GM18499 (cell line): ENCODE measurements at regions not wholly inside any gene's neighbourhood (a gene's known extent, or its start where the extent isn't known, plus 50 kb on each side); places are given as distances from the start of the nearest gene placed in this dataset.
"Not testable (repeated sequence)": the region's sequence is repeated elsewhere in the genome, so short reads cannot be mapped to it uniquely, and the experiment has no call there.

Source experiments
- ATAC-seq: cut with Tn5 transposase; IDR thresholded peaks from one replicate; pipeline ENCODE4 v1.9.1; 2021; ENCODE audit warnings: moderate number of reproducible peaks; ENCODE audit not compliant: insufficient read depth, unreplicated experiment

DNA sequence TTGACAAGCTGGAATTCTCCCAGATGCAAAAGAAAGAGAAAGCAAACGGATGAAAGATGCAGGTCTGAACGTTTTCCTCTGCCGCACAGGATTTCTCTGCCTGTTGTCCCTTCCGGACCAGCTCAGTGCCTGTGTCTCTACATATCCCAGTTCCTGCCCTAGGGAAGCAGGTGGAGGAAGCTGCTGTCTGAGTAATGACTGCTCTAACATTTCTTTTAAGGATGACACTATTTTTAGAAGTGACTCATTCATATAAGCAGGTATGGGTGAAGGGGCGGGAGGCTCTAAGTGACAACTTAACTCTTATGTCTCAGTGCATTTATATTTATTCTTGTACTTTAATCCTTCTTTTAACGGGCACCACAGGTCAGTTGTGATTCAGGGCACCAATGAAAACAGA, 128.8 kb downstream of the SLC24A2 start:
- ATAC-seq, result no peak

GRCh38 chr9:19656704-19657103, 132.1 kb downstream of the SLC24A2 start:
- ATAC-seq, result no peak

DNA sequence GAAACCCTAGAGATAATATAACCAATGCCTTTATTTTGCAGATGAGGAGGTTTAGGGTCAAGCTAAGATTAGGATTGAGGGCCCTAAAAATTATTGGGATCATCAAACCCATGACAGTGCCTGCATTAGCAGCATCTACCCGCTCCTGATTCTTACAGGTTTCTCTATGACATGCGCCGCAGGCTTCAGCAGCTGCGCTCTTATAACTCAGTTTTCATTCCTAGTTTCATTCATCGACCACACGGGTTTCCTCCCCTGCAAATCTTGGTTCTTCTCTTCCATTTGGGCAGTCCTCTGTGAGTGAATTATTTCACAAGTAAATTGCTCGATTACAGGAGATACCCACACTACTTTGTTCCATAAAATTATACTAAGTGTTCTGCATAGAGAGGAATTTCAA, 137.2 kb downstream of the SLC24A2 start:
- ATAC-seq, result no peak

DNA sequence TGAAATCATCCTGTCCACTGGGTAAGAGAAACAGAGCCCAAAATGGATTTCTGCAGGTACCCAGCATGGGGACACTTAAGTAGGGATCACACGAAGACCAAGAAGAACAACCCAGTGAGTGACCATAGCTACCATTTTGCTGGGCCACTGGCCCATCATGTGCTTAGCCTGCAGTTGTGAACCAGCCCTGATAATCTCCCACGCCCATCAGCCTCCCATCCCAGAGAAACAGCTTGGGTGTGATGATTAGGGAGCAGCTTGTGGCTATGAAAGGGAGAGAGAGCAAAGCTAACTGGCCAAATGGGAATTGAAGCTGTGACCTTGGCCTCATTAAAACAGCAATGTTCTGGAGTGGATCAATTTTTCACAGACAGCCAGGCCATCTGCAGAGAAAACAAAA, 138.5 kb downstream of the SLC24A2 start:
- ATAC-seq, result no peak

GRCh38 chr9:19649336-19650041, 139.3 kb downstream of the SLC24A2 start:
- ATAC-seq, result no peak

- no peak for ATAC-seq
Measured at GRCh38 chr9:19648672-19649071, 140.2 kb downstream of the SLC24A2 start.

DNA sequence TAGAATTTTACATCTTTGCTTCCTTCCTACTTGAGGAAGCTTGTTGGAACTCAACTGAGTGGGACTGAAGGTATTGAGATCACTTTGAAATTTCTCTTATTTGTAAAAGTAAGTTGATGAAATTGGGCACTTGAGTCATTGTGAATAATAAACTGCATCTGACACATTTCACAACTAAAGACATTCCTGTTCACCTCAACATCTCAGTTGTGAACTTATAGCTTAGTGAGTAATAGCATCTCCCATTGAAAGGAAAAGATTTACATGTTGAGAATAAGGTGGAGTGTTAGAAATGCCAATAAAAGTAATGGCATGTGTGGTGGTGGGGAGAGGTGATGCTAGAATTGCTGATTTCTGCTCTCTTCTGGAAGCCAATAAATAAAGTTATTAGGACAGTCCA, 145.0 kb downstream of the SLC24A2 start:
- ATAC-seq, result no peak

- no peak for ATAC-seq
Measured at GRCh38 chr9:19642256-19642655, 146.6 kb downstream of the SLC24A2 start.

GRCh38 chr9:19641046-19641445, 147.8 kb downstream of the SLC24A2 start:
- no peak for ATAC-seq

GRCh38 chr9:19640014-19640413, 148.8 kb downstream of the SLC24A2 start:
- no peak for ATAC-seq

GRCh38 chr9:19637084-19637483, 151.8 kb downstream of the SLC24A2 start:
- ATAC-seq, result no peak

- no peak for ATAC-seq
Measured at GRCh38 chr9:19634881-19635280, 154.0 kb downstream of the SLC24A2 start.

DNA sequence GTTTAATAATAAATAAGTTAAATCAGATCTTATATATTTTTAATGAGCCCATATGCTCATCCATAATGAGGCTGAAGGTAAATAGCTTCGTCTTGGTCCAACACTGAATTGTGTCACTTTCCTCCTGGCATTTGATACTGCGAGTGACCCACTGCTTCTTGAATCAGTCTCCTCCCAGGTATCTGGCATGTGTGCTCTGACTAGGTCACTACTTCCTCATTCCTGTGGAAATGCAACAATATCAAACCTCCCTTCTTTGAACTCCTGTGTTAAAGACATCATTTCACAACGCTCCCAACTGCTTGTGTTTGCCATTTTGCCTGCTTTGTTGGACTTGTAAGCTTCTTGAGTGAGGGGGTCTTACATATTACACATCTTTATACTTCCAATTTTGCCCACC, 157.7 kb downstream of the SLC24A2 start:
- no peak for ATAC-seq

GRCh38 chr9:19630760-19631159, 158.1 kb downstream of the SLC24A2 start:
- no peak for ATAC-seq

GRCh38 chr9:19629488-19629887, 159.3 kb downstream of the SLC24A2 start:
- no peak for ATAC-seq

GRCh38 chr9:19625426-19625825, 163.4 kb downstream of the SLC24A2 start:
- not testable (repeated sequence) for ATAC-seq

- no peak for ATAC-seq
Measured at GRCh38 chr9:19624519-19624918, 164.3 kb downstream of the SLC24A2 start.

DNA sequence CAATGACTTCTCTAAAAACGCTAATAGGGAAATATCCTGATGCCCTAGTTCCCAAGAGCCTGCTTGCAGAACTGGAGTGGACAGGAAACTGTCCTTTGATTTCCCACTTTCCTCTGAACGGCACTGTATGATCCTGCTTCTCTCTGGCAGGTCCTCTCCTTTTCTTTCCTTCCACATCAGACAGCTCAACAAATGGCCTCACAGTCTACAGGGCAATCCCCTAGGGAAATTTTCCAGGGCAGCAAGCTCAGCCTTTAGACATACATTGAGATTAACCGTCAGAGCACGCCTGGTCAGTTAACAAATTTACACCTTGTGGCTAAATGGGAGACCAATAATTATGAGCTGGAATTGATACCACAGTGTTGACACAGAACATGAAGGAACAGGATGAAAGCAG, 164.9 kb downstream of the SLC24A2 start:
- ATAC-seq, result no peak

DNA sequence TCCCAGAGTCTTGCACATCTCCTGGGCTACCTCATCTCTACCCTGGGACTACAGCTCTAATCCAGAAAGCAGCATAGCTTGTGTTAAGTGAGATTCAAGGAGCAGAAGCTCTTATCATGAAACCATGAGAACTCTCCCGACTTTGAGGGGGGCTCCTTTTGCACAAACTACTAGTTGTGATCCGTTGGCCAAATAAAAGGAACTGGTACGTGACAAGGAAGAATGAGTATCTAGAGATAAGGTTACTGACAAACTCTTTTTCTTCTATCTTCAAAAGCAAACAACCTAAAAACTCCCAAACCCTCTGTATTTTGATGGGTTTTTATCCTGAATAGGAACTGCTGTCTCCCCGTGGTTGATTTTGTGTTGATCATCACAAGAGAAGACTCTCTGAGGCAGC, 168.5 kb downstream of the SLC24A2 start:
- ATAC-seq, result no peak

DNA sequence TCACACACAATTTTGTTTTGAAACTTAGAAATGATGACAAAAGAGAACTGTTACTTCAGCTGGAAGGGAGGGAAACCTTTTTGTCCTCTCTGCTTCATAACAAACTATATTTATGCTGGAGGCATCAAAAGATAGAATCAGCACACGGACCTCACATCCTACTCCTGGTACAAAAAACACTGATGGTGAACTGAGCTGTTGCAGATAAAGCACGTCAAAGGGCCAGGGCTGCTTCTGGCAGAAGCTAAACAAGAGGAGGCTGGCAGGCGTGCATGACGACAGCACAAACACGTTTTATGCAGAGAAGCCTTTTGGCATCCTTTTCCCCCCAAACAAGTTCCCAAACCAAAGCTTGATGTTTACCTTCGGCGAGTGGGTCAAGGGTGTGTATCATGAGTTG, 169.6 kb downstream of the SLC24A2 start:
- no peak for ATAC-seq

- ATAC-seq, result no peak
Measured at GRCh38 chr9:19618816-19619215, 170.0 kb downstream of the SLC24A2 start.

DNA sequence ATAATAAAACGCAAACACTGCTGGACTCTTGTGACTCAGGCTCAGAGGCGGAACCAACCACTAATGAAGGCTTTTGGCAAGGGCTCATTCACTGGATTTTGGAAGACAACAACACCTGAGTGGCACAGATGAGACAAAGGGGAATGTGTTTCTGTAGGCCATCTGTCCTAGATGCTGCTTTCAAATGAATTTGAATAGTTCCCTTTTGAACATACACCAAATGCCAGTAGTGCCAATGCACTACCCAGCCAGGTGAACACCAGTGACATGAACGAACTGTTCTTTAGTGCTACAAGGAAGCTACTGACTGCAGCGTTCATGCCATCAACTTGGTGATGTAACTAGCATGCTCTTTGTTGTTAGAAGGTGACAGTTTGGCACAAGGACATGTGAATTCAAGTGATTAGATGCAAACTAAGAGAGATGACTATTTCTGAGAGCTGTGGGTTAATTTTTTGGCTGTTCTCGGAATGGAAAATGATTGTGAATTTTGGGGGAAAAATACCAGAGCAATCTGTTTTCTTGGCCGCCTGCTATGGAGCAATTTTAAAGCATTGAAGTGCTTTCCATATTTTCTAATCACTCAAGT, 173.7 kb downstream of the SLC24A2 start:
- no peak for ATAC-seq
